Naive thymus-derived CD4-positive, alpha-beta T cell (primary cell): ENCODE measurements at regions not wholly inside any gene's neighbourhood (a gene's known extent, or its start where the extent isn't known, plus 50 kb on each side); places are given as distances from the start of the nearest gene placed in this dataset.
A peak's percentile ranks its signal among the peaks of the same experiment; 100 is the strongest.

Source experiments
- ATAC-seq: fragments of 150-1000 bp; cut with Tn5 transposase; 2 replicates; pipeline ENCODE4 v1.10.0; 2021; ENCODE audit warnings: mild to moderate bottlenecking, moderate library complexity
- CTCF ChIA-PET: fragments of 350-600 bp; sonication (Branson Sonifier 250); formaldehyde crosslinking; loops from one replicate; lab custom pipeline; 2021; ENCODE audit warnings: antibody characterized with exemption; lab: Charles Lee
- POLR2A ChIA-PET: fragments of 350-600 bp; sonication (Branson Sonifier 250); formaldehyde crosslinking; loops from one replicate; lab custom pipeline; 2021; ENCODE audit warnings: antibody characterized with exemption, inconsistent platforms; lab: Charles Lee
- DNase-seq, 9 donors: peaks; one replicate each; pipeline versions ENCODE4 v3.0.0 to v3.0.0-alpha.2; 2020 to 2022; ENCODE audit warnings: mixed read lengths in 1 of 9
- H3K27ac ChIP-seq: one replicate; pipeline ENCODE4 v1.7.0; 2013; ENCODE audit warnings: mild to moderate bottlenecking, low read depth, low read length, moderate library complexity
- H3K27me3 ChIP-seq, 2 donors: one replicate each; pipeline ENCODE4 v1.7.0; 2013; ENCODE audit warnings: low read length in 2 of 2, mild to moderate bottlenecking in 2 of 2, moderate library complexity in 2 of 2; ENCODE audit not compliant: control insufficient read depth in 2 of 2, insufficient read depth in 2 of 2
- H3K36me3 ChIP-seq, 3 experiments: 1 replicate in 2 of 3; 2 replicates in 1 of 3; pipeline ENCODE4 v1.7.0; 2013; ENCODE audit warnings: low read length in 3 of 3, mild to moderate bottlenecking in 3 of 3, moderate library complexity in 1 of 3; ENCODE audit not compliant: insufficient read depth in 3 of 3, control insufficient read depth in 2 of 3
- H3K4me1 ChIP-seq, 2 donors: one replicate each; pipeline ENCODE4 v1.7.0; 2013; ENCODE audit warnings: low read length in 2 of 2, mild to moderate bottlenecking in 2 of 2, moderate library complexity in 1 of 2; ENCODE audit not compliant: control insufficient read depth in 2 of 2, insufficient read depth in 2 of 2
- H3K4me3 ChIP-seq: 2 replicates; pipeline ENCODE4 v1.7.0; 2013; ENCODE audit warnings: mild to moderate bottlenecking, low read length
- H3K9me3 ChIP-seq, 3 experiments: 1 replicate in 2 of 3; 2 replicates in 1 of 3; pipeline ENCODE4 v1.7.0; 2013; ENCODE audit warnings: low read length in 3 of 3; ENCODE audit not compliant: control insufficient read depth in 2 of 3
- H3K27ac Mint-ChIP-seq, 9 donors: one replicate each; pipeline ENCODE4 v1.8.0; 2020 to 2022; ENCODE audit warnings: mixed read lengths in 9 of 9, mild to moderate bottlenecking in 8 of 9, moderate library complexity in 5 of 9, inconsistent platforms in 2 of 9
- H3K27me3 Mint-ChIP-seq, 5 donors: one replicate each; pipeline ENCODE4 v1.8.0; 2021 to 2022; ENCODE audit warnings: mixed read lengths in 5 of 5, mild to moderate bottlenecking in 1 of 5
- H3K36me3 Mint-ChIP-seq, 5 donors: one replicate each; pipeline ENCODE4 v1.8.0; 2020 to 2022; ENCODE audit warnings: mixed read lengths in 5 of 5, mild to moderate bottlenecking in 3 of 5, inconsistent platforms in 1 of 5
- H3K4me1 Mint-ChIP-seq, 7 donors: one replicate each; pipeline ENCODE4 v1.8.0; 2020 to 2022; ENCODE audit warnings: mixed read lengths in 7 of 7, mild to moderate bottlenecking in 3 of 7, inconsistent platforms in 1 of 7
- H3K4me3 Mint-ChIP-seq, 10 donors: one replicate each; pipeline ENCODE4 v1.8.0; 2020 to 2022; ENCODE audit warnings: mild to moderate bottlenecking in 10 of 10, mixed read lengths in 10 of 10, moderate library complexity in 6 of 10, inconsistent platforms in 2 of 10
- H3K9me3 Mint-ChIP-seq, 11 donors: one replicate each; pipeline ENCODE4 v1.8.0; 2020 to 2022; ENCODE audit warnings: mixed read lengths in 11 of 11, mild to moderate bottlenecking in 4 of 11, inconsistent platforms in 1 of 11, moderate library complexity in 1 of 11
- intact Hi-C, 2 donors: fragments of 100-400 bp; cut with micrococcal nuclease; formaldehyde crosslinking; loops; one replicate each; pipeline ENCODE4 v1.15.1; 2023

DNA sequence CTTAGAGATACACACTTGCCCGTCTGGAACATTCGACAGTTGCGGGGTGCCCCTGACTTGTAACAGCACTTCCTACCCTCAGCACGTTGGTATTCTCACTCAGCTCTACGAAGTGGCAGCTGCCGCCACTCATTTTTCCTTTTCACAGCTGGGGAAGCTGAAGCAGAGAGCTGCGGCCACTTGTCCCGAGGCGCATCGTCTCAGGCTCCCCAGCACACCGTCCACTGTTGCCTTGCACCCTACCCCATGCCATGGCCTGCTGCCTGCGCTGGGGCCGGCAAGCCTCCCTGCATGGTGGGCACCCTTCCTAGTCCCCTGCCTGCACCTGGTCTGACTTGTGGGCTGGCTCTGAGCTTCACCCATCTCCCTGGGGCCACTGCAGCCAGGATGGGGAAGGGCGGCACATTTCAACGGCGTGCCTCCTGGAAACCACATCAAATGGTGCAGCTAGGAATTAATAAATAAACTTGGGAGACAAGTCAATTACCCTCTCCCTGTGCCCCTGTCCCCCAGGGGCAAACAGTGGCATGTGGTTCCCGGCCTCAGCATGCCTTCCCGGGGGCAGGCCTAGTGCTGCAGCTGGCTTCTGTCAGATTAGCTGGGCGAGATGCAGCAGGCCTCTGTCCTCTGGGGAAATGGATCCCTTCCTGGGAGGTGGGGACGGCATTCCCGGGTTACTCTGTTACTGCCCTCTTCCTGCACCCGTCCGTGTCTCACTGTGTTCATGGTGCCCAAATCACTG lies 64.7 kb upstream of the HAAO start:
- Mint-ChIP-seq H3K9me3 (peaks cover 0 to 12% (median 1%) of the 10 kb centered on the region in 11 donors), H3K27ac (no peak overlapping the region), H3K27me3 (peaks cover 0 to 3% (median 0%) of the 10 kb centered on the region in 5 donors), H3K4me1 (peaks cover 0 to 4% (median 0%) of the 10 kb centered on the region in 7 donors), H3K36me3 (no peaks in the 10 kb centered on the region), H3K4me3 (no peak overlapping the region)
- ChIA-PET POLR2A (no interaction called here), CTCF (interaction anchor here (0.6 to 5.5 kb wide), 6 partner anchors 91 to 720 kb away, joined by 3 to 26 read pairs (median 3); no protein-coding TSS in a partner anchor)
- Histone ChIP-seq H3K9me3 (no peaks in the 10 kb centered on the region), H3K36me3 (no peaks in the 10 kb centered on the region), H3K27ac (no peak overlapping the region), H3K4me1 (no peaks in the 10 kb centered on the region), H3K27me3 (no peaks in the 10 kb centered on the region), H3K4me3 (no peak overlapping the region)
- intact Hi-C loops, result loop anchor here (5.0 to 10.0 kb wide), 2 partner anchors 90 to 368 kb away; partner anchors contain the start of gene ZFP36L2 (in 1 of the 2)
- ATAC-seq, result no peak
- no peak for DNase-seq

- no peaks in the 10 kb centered on the region for H3K36me3 ChIP-seq
- Mint-ChIP-seq H3K36me3 (no peaks in the 10 kb centered on the region), H3K27ac (no peak overlapping the region), H3K4me3 (no peak overlapping the region), H3K4me1 (peaks cover 0 to 4% (median 0%) of the 10 kb centered on the region in 7 donors), H3K9me3 (peaks cover 0 to 12% (median 2%) of the 10 kb centered on the region in 11 donors), H3K27me3 (peaks cover 0 to 3% (median 0%) of the 10 kb centered on the region in 5 donors)
- ATAC-seq (no peak), DNase-seq (no peak)
- H3K4me1 ChIP-seq, result no peaks in the 10 kb centered on the region
- ChIA-PET POLR2A (no interaction called here), CTCF (interaction anchor here (0.6 to 5.5 kb wide), 4 partner anchors 92 to 713 kb away, joined by 3 to 26 read pairs (median 3); no protein-coding TSS in a partner anchor)
- H3K9me3 ChIP-seq, result no peaks in the 10 kb centered on the region
- no peak overlapping the region for H3K27ac ChIP-seq
- no peaks in the 10 kb centered on the region for H3K27me3 ChIP-seq
- no peak overlapping the region for H3K4me3 ChIP-seq
- intact Hi-C loops, result loop anchor here (5.0 to 10.0 kb wide), 2 partner anchors 91 to 369 kb away; partner anchors contain the start of gene ZFP36L2 (in 1 of the 2)
Observed at GRCh38 chr2:42856106-42856860, 63.9 kb upstream of the HAAO start.

DNA sequence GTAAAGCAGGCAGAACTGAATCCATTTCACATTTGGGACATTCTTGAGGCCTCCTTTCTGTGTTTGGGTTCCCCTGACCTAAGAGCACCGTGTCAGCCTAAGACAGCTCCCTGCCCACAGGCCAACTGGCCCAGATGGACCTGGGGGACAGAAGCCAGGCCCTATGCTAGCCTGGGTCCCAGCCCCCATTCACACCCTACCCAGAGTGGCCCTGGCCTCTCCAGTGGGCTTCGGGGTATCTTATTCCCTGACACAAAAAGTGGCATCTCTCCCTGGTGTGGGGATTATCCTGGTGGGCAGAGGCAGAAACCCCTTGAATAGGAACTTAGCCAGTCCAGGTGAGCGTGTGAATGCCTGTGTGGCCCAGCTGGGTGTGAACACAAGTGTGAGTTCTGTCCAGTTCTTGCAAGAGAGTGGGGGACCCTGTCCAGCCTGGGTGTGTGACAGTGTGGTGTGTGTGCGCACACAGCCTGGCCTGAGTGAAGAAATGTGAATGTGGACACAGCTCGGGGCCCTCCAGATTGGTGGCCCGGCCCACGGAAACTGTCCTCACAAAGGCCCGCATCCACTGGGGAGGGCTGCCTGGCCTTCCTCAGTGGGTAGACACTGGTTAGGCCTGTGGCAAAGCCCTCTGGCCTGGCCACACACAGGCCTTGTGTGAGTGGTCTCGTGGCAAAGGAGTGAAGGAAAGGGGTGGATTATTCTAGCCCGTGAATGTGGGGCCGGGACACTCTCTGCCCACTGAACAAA lies 63.0 kb upstream of the HAAO start:
- intact Hi-C loops, result loop anchor here (5.0 to 10.0 kb wide), 2 partner anchors 92 to 369 kb away; partner anchors contain the start of gene ZFP36L2 (in 1 of the 2)
- CTCF ChIA-PET, result interaction anchor here (1.4 to 5.5 kb wide), 2 partner anchors 629 to 686 kb away, joined by 3 to 26 read pairs; no protein-coding TSS in a partner anchor

DNA sequence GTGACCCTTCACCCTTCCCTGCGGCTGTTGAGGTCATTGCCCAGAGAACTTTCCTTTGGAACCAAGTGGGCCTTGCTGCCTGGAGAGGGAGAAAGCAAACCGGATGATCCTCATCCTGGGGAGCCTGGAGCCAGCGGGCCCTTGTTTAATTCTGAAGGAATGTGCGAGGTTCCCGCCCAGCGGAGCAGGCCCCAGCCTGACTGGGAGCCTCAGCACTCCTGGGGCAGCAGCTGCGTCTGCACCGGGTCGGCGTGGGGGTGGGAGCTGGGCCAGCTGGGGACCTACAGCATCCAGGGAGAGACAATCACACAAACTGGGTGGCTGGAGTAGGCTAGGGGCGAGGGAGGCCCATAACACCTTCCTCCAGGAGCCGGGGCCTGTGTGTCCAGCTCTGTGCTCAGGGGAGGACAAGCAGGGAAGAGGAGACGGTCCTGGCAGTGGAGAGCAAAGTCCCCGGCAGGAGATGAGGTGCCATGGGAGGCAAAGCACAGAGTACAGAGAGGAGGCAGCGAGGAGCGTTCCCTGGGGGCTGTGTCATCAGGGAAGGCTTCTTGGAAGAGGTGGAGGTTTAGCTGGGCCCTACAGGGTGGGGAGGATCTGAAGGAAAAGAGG lies 61.9 kb upstream of the HAAO start:
- no peaks in the 10 kb centered on the region for H3K36me3 ChIP-seq
- H3K27ac ChIP-seq, result no peak overlapping the region
- no peaks in the 10 kb centered on the region for H3K36me3 Mint-ChIP-seq
- H3K9me3 ChIP-seq, result no peaks in the 10 kb centered on the region
- H3K4me3 ChIP-seq, result no peak overlapping the region
- peaks cover 0 to 12% (median 2%) of the 10 kb centered on the region in 11 donors for H3K9me3 Mint-ChIP-seq
- no peaks in the 10 kb centered on the region for H3K27me3 ChIP-seq
- no peaks in the 10 kb centered on the region for H3K4me1 ChIP-seq
- H3K4me1 Mint-ChIP-seq, result peaks cover 0 to 4% (median 0%) of the 10 kb centered on the region in 7 donors
- no peak for DNase-seq
- no peak overlapping the region for H3K27ac Mint-ChIP-seq
- no peak for ATAC-seq
- ChIA-PET POLR2A (no interaction called here), CTCF (interaction anchor here (1.1 kb wide), 1 partner anchor 669 kb away, joined by 4 read pairs; no protein-coding TSS in a partner anchor)
- H3K27me3 Mint-ChIP-seq, result peaks cover 0 to 3% (median 0%) of the 10 kb centered on the region in 5 donors
- intact Hi-C loops, result loop anchor here in 1 of 2 donors (10.0 kb wide), 1 partner anchor 370 kb away; the partner anchor contains the start of gene ZFP36L2
- H3K4me3 Mint-ChIP-seq, result no peak overlapping the region

More for the DNA sequence above, 63.0 kb upstream of the HAAO start:
- H3K27ac Mint-ChIP-seq, result peak overlapping the region in 1 of 9 donors; percentile 32
- H3K9me3 Mint-ChIP-seq, result peaks cover 0 to 12% (median 2%) of the 10 kb centered on the region in 11 donors
- peaks cover 0 to 3% (median 0%) of the 10 kb centered on the region in 5 donors for H3K27me3 Mint-ChIP-seq
- no peak overlapping the region for H3K4me3 Mint-ChIP-seq
- Histone ChIP-seq H3K9me3 (no peaks in the 10 kb centered on the region), H3K4me3 (no peak overlapping the region), H3K36me3 (no peaks in the 10 kb centered on the region), H3K4me1 (no peaks in the 10 kb centered on the region), H3K27ac (no peak overlapping the region), H3K27me3 (no peaks in the 10 kb centered on the region)
- no peak for ATAC-seq
- POLR2A ChIA-PET, result no interaction called here
- H3K4me1 Mint-ChIP-seq, result peaks cover 0 to 4% (median 0%) of the 10 kb centered on the region in 7 donors
- no peaks in the 10 kb centered on the region for H3K36me3 Mint-ChIP-seq
- no peak for DNase-seq

DNA sequence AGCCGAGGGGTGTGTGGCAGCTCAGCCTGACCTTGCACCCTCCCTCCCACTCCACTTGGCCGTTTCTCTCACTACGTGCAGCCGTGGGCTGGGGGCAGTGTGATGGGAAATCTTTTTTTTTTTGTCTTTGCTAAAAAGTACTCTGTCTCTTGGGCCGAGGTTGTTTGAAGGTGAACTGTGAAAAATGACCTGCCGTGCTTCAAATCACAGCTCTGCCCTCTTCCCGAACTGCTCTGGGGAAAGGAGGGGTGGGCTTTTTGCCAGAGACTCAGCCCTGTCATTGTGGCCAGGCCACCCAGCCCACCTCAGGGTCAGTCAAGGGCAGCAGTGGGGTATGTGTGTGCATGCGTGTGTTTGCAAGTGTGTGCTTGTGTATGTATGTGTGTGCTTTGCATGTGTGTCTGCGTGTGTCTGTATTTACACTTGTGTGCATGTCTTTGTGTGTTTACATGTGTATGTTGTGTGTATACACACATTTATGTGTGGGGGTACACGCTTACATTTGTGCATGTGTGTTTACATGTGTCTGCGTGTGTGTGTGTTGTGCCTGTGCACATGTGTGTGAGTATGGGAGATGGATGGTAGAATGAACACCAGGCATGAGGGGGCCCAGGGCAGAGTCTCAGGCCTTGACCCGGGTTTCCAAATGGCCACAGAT lies 61.3 kb upstream of the HAAO start:
- peaks cover 0 to 5% (median 0%) of the 10 kb centered on the region in 5 donors for H3K27me3 Mint-ChIP-seq
- Histone ChIP-seq H3K9me3 (no peaks in the 10 kb centered on the region), H3K27ac (no peak overlapping the region), H3K4me1 (no peaks in the 10 kb centered on the region), H3K4me3 (no peak overlapping the region), H3K27me3 (no peaks in the 10 kb centered on the region), H3K36me3 (no peaks in the 10 kb centered on the region)
- POLR2A ChIA-PET, result no interaction called here
- CTCF ChIA-PET, result interaction anchor here (1.1 kb wide), 1 partner anchor 669 kb away, joined by 4 read pairs; no protein-coding TSS in a partner anchor
- peaks cover 0 to 4% (median 0%) of the 10 kb centered on the region in 7 donors for H3K4me1 Mint-ChIP-seq
- no peak for DNase-seq
- H3K9me3 Mint-ChIP-seq, result peaks cover 0 to 9% (median 0%) of the 10 kb centered on the region in 11 donors
- intact Hi-C loops, result loop anchor here in 1 of 2 donors (10.0 kb wide), 1 partner anchor 371 kb away; the partner anchor contains the start of gene ZFP36L2
- no peaks in the 10 kb centered on the region for H3K36me3 Mint-ChIP-seq
- H3K27ac Mint-ChIP-seq, result no peak overlapping the region
- no peak overlapping the region for H3K4me3 Mint-ChIP-seq
- ATAC-seq, result no peak
